Tibial nerve (tissue), 4 donors: ENCODE measurements at regions not wholly inside any gene's neighbourhood (a gene's known extent, or its start where the extent isn't known, plus 50 kb on each side); places are given as distances from the start of the nearest gene placed in this dataset.

ENCODE experiments used
- DNase-seq, 2 donors: peaks; one replicate each; pipeline ENCODE4 v3.0.0-alpha.2; 2019; ENCODE audit warnings: low spot score in 2 of 2
- H3K27ac ChIP-seq, 4 donors: fragments of 200-600 bp; sonication (generic) in 3 of 4; one replicate each; pipeline ENCODE4 v1.5.1; 2017 to 2019; ENCODE audit warnings: mild to moderate bottlenecking in 1 of 4
- H3K27me3 ChIP-seq, 2 donors: fragments of 200-600 bp; sonication (generic) in 1 of 2; one replicate each; pipeline versions ENCODE4 v1.5.1 to v1.6.0; 2017 to 2019
- H3K36me3 ChIP-seq, 3 donors: fragments of 200-600 bp; sonication (generic); one replicate each; pipeline ENCODE4 v1.5.1; 2018 to 2019
- H3K4me1 ChIP-seq, 4 donors: fragments of 200-600 bp; sonication (generic) in 3 of 4; one replicate each; pipeline ENCODE4 v1.5.1; 2017 to 2019
- H3K4me3 ChIP-seq, 4 donors: fragments of 200-600 bp; sonication (generic) in 3 of 4; one replicate each; pipeline ENCODE4 v1.5.1; 2017 to 2019; ENCODE audit warnings: mild to moderate bottlenecking in 1 of 4, moderate library complexity in 1 of 4
- H3K9me3 ChIP-seq, 4 donors: fragments of 200-600 bp; sonication (generic) in 3 of 4; one replicate each; pipeline ENCODE4 v1.5.1; 2017 to 2019
- CTCF ChIP-seq, 5 experiments: fragments of 200-600 bp in 3 of 5; fragments of 450-650 bp in 2 of 5; sonication (generic) in 3 of 5; IDR thresholded peaks; one replicate each; pipeline ENCODE4 v1.5.1; 2016 to 2019; ENCODE audit warnings: antibody characterized with exemption in 5 of 5, mild to moderate bottlenecking in 3 of 5, moderate library complexity in 2 of 5
- EP300 ChIP-seq, 2 donors: sonication (generic); formaldehyde crosslinking; IDR thresholded peaks; one replicate each; pipeline ENCODE4 v1.6.1; 2017; ENCODE audit warnings: antibody characterized with exemption in 2 of 2, mild to moderate bottlenecking in 1 of 2
- POLR2A ChIP-seq, 2 donors: fragments of 450-650 bp; IDR thresholded peaks; one replicate each; pipeline ENCODE4 v1.6.1; 2017; ENCODE audit warnings: antibody characterized with exemption in 2 of 2, mild to moderate bottlenecking in 2 of 2, moderate library complexity in 2 of 2
- WGBS, 2 donors: methylation state at CpG; one replicate each; pipeline ENCODE4 v1.1.5; 2018; 5-methylcytosine and 5-hydroxymethylcytosine counted together

GRCh38 chr2:228378696-228379425, 197.4 kb upstream of the SPHKAP start:
- Histone ChIP-seq H3K27me3 (no peaks in the 10 kb centered on the region), H3K9me3 (no peaks in the 10 kb centered on the region), H3K27ac (no peak overlapping the region), H3K4me3 (no peak overlapping the region), H3K36me3 (no peaks in the 10 kb centered on the region), H3K4me1 (no peaks in the 10 kb centered on the region)
- 71 to 77% methylated on average over 3 of the region's 3 CpGs for WGBS, 2 donors
- TF ChIP-seq EP300 (IDR thresholded peaks at IDR 0.05) (no peak), CTCF (IDR thresholded peaks at IDR 0.05) (no peak), POLR2A (IDR thresholded peaks at IDR 0.05) (no peak)
- DNase-seq, result no peak

DNA sequence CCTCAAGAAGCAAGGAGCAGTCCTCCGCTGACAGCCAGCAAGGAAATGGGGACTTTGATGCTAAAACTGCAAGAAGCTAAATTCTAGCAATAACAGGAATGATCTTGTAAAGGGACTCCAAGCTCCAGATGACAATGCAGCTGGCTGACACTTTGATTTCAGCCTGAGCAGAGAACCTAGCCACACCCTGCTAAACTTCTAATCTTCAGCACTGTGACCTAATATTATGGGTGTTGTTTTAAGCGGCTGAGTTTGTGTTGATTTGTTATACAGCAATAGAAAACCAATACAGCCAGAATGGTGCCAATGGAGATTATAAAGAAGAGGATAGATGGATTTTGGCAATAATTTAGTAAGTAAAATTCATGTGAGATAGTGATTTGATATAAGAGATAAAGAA, 196.7 kb upstream of the SPHKAP start:
- Histone ChIP-seq H3K9me3 (no peaks in the 10 kb centered on the region), H3K4me3 (no peak overlapping the region), H3K36me3 (no peaks in the 10 kb centered on the region), H3K27ac (no peak overlapping the region), H3K27me3 (no peaks in the 10 kb centered on the region), H3K4me1 (no peaks in the 10 kb centered on the region)
- WGBS, 2 donors, result 71 to 75% methylated on average over 2 of the region's 2 CpGs
- no peak for DNase-seq
- no peak for TF ChIP-seq POLR2A (IDR thresholded peaks at IDR 0.05)
- no peak for TF ChIP-seq CTCF (IDR thresholded peaks at IDR 0.05)
- no peak for TF ChIP-seq EP300 (IDR thresholded peaks at IDR 0.05)

DNA sequence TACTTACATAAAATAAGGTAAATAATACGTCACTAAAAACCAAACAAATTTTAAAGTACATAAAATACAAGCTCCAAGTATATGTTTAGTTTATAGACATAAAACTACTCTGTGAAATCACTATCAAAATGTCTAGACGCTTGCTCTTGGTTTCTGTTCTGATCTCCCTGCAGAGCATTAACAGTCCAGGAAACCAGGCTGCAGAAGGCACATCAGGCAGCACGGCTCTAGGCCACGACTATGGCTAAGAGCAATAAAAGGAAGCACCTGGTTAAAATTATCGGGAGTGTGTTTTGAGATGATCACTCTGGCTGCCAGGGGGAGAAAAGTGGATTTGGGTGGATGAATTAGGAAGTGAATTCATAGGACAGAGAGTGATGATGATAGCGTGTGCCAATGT, 196.0 kb upstream of the SPHKAP start:
- H3K27ac ChIP-seq, result no peak overlapping the region
- no peak overlapping the region for H3K4me3 ChIP-seq
- WGBS, 2 donors, result 55 to 56% methylated on average over 6 of the region's 6 CpGs
- no peaks in the 10 kb centered on the region for H3K9me3 ChIP-seq
- no peaks in the 10 kb centered on the region for H3K4me1 ChIP-seq
- TF ChIP-seq POLR2A (IDR thresholded peaks at IDR 0.05), result no peak
- TF ChIP-seq EP300 (IDR thresholded peaks at IDR 0.05), result no peak
- TF ChIP-seq CTCF (IDR thresholded peaks at IDR 0.05), result no peak
- no peak for DNase-seq
- H3K27me3 ChIP-seq, result no peaks in the 10 kb centered on the region
- no peaks in the 10 kb centered on the region for H3K36me3 ChIP-seq

GRCh38 chr2:228374741-228375140, 193.3 kb upstream of the SPHKAP start:
- 43 to 52% methylated on average over 3 of the region's 3 CpGs for WGBS, 2 donors
- DNase-seq, result no peak
- no peak for TF ChIP-seq CTCF (IDR thresholded peaks at IDR 0.05)
- no peak for TF ChIP-seq EP300 (IDR thresholded peaks at IDR 0.05)
- TF ChIP-seq POLR2A (IDR thresholded peaks at IDR 0.05), result no peak

DNA sequence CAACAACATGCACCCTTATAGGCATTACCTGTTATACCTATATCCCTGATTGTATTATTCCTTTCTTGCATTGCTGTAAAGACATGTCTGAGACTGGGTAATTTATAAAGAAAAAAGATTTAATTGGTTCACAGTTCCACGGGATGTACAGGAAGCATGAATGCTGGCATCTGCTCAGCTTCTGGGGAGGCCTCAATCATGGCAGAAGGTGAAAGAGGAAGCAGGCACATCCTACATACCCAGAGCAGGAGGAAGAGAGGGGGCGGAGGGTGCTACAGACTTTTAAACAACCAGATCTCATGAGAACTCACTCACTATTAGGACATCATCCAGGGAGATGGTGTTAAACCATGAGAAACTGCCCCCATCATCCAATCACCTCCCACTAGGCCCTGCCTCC, 191.7 kb upstream of the SPHKAP start:
- Histone ChIP-seq H3K27me3 (no peaks in the 10 kb centered on the region), H3K27ac (no peak overlapping the region), H3K4me1 (no peaks in the 10 kb centered on the region), H3K9me3 (no peaks in the 10 kb centered on the region), H3K36me3 (no peaks in the 10 kb centered on the region), H3K4me3 (no peak overlapping the region)
- TF ChIP-seq EP300 (IDR thresholded peaks at IDR 0.05), result no peak
- TF ChIP-seq CTCF (IDR thresholded peaks at IDR 0.05), result no peak
- no peak for TF ChIP-seq POLR2A (IDR thresholded peaks at IDR 0.05)
- 71 to 72% methylated on average over 2 of the region's 2 CpGs for WGBS, 2 donors
- DNase-seq, result no peak

More at GRCh38 chr2:228374741-228375140, 193.3 kb upstream of the SPHKAP start:
- no peak overlapping the region for H3K27ac ChIP-seq
- no peaks in the 10 kb centered on the region for H3K4me1 ChIP-seq
- H3K36me3 ChIP-seq, result no peaks in the 10 kb centered on the region
- no peaks in the 10 kb centered on the region for H3K27me3 ChIP-seq
- no peaks in the 10 kb centered on the region for H3K9me3 ChIP-seq
- H3K4me3 ChIP-seq, result no peak overlapping the region
